ENCODE measurements at regions not wholly inside any gene's neighbourhood (a gene's known extent, or its start where the extent isn't known, plus 50 kb on each side); places are given as distances from the start of the nearest gene placed in this dataset.

DNA sequence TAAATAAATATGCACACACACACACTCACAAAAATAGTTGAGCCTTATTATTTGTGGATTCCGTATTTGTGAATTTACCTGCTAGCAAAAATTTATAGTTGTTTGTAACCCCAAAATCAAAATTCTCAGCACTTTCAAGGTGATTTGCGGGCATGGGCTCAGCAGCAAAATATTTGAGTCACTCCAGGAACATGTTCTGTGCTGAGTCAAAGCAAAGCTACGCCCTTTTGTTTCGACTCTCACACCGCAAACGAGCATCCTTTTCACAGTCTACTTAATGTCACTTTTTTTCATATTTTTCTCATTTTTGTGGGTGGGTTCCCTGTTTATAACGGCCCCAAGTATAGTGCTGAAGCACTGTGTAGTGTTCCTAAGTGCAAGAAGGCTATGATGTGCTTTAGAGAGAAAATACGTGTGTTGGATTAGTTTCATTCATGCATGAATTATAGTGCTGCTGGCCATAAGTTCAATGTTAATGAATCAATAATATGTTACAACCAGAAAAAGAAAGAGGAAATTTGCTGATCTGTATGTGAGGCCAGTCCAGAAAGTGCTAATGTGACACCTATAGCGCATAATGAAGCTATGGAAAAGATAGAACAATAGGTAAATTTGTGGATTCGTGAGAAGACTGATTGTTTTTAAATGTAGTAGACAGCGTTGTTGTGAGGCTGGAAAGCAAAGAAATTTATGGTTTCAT lies 723.2 kb upstream of the AGA start:
- no peak for TF ChIP-seq POLR2AphosphoS5 (IDR thresholded peaks at IDR 0.05; ENCODE audit: insufficient read depth in 1 of 2, low read depth in 1 of 2)
- TF ChIP-seq POLR2A (IDR thresholded peaks at IDR 0.05) = no peak

Measured in vagina (tissue), 2 donors.